CD4-positive, alpha-beta memory T cell (primary cell): ENCODE measurements at regions not wholly inside any gene's neighbourhood (a gene's known extent, or its start where the extent isn't known, plus 50 kb on each side); places are given as distances from the start of the nearest gene placed in this dataset.

Source experiments
- CTCF ChIA-PET: fragments of 350-600 bp; sonication (Branson Sonifier 250); formaldehyde crosslinking; loops from one replicate; lab custom pipeline; 2021; ENCODE audit warnings: inconsistent platforms; ENCODE audit not compliant: partially characterized antibody; lab: Charles Lee
- POLR2A ChIA-PET: fragments of 350-600 bp; sonication (Branson Sonifier 250); formaldehyde crosslinking; loops from one replicate; lab custom pipeline; 2021; ENCODE audit not compliant: partially characterized antibody; lab: Charles Lee
- DNase-seq, 5 donors: peaks; one replicate each; pipeline versions ENCODE4 v3.0.0 to v3.0.0-alpha.2; 2020 to 2022; ENCODE audit warnings: mixed read lengths in 1 of 5
- H3K27ac ChIP-seq: one replicate; pipeline ENCODE4 v1.7.0; 2013; ENCODE audit warnings: low read depth, low read length
- H3K27me3 ChIP-seq: 2 replicates; pipeline ENCODE4 v1.7.0; 2013; ENCODE audit warnings: mild to moderate bottlenecking, low read length, moderate library complexity; ENCODE audit not compliant: insufficient read depth
- H3K36me3 ChIP-seq: 2 replicates; pipeline ENCODE4 v1.7.0; 2013; ENCODE audit warnings: mild to moderate bottlenecking, low read length, moderate library complexity; ENCODE audit not compliant: insufficient read depth
- H3K4me1 ChIP-seq: 2 replicates; pipeline ENCODE4 v1.7.0; 2013; ENCODE audit warnings: mild to moderate bottlenecking, low read length, moderate library complexity; ENCODE audit not compliant: insufficient read depth
- H3K4me3 ChIP-seq, 2 donors: one replicate each; pipeline ENCODE4 v1.7.0; 2013; ENCODE audit warnings: low read length in 2 of 2, mild to moderate bottlenecking in 1 of 2
- H3K9me3 ChIP-seq, 2 donors: one replicate each; pipeline ENCODE4 v1.7.0; 2013; ENCODE audit warnings: low read length in 2 of 2, control low read depth in 1 of 2; ENCODE audit not compliant: control insufficient read depth in 1 of 2
- H3K27ac Mint-ChIP-seq, 7 donors: one replicate each; pipeline ENCODE4 v1.8.0; 2020 to 2021; ENCODE audit warnings: mixed read lengths in 7 of 7, mild to moderate bottlenecking in 6 of 7, inconsistent platforms in 3 of 7, moderate library complexity in 3 of 7
- H3K27me3 Mint-ChIP-seq, 2 donors: one replicate each; pipeline ENCODE4 v1.8.0; 2020 to 2021; ENCODE audit warnings: mixed read lengths in 2 of 2
- H3K36me3 Mint-ChIP-seq, 2 donors: one replicate each; pipeline ENCODE4 v1.8.0; 2020 to 2021; ENCODE audit warnings: mixed read lengths in 2 of 2, inconsistent platforms in 1 of 2, mild to moderate bottlenecking in 1 of 2
- H3K4me1 Mint-ChIP-seq, 4 donors: one replicate each; pipeline ENCODE4 v1.8.0; 2020 to 2021; ENCODE audit warnings: mixed read lengths in 4 of 4, mild to moderate bottlenecking in 1 of 4
- H3K4me3 Mint-ChIP-seq, 8 donors: one replicate each; pipeline ENCODE4 v1.8.0; 2020 to 2021; ENCODE audit warnings: mixed read lengths in 8 of 8, mild to moderate bottlenecking in 7 of 8, moderate library complexity in 6 of 8, inconsistent platforms in 3 of 8
- H3K9me3 Mint-ChIP-seq, 8 donors: one replicate each; pipeline ENCODE4 v1.8.0; 2020 to 2021; ENCODE audit warnings: mixed read lengths in 8 of 8, mild to moderate bottlenecking in 5 of 8, inconsistent platforms in 3 of 8, moderate library complexity in 1 of 8
- intact Hi-C: fragments of 100-400 bp; cut with micrococcal nuclease; formaldehyde crosslinking; loops from one replicate; pipeline ENCODE4 v1.15.1; 2023

GRCh38 chr1:90457985-90458384 is 259.1 kb downstream of the BARHL2 start:
- Mint-ChIP-seq H3K36me3 (no peaks in the 10 kb centered on the region), H3K4me1 (no peaks in the 10 kb centered on the region), H3K4me3 (no peak overlapping the region), H3K27ac (no peak overlapping the region), H3K9me3 (peaks cover 0 to 3% (median 0%) of the 10 kb centered on the region in 8 donors), H3K27me3 (no peaks in the 10 kb centered on the region)
- CTCF ChIA-PET, result no interaction called here
- no peaks in the 10 kb centered on the region for H3K4me1 ChIP-seq
- no peak overlapping the region for H3K27ac ChIP-seq
- no peak overlapping the region for H3K4me3 ChIP-seq
- no peaks in the 10 kb centered on the region for H3K36me3 ChIP-seq
- no peaks in the 10 kb centered on the region for H3K9me3 ChIP-seq
- no peak for DNase-seq
- POLR2A ChIA-PET, result no interaction called here
- H3K27me3 ChIP-seq, result no peaks in the 10 kb centered on the region
- intact Hi-C loops, result no loop called here

DNA sequence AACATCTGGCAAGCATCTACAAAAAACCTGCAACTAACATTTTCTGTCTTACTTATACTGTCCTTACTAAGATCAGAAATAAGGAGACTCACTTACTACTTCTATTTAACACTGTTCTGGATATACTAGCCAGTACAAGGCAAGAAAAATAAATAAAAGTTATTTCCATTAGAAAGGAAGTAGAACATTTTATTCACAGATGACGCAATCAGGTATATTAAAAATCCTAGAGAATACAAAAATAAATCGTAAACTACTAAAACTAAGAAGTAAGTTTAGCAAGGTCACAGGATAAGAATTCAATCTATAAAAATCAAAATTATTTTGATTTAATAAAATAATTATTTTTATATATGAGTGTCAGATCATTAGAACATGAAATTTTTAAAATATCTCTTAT is 264.6 kb downstream of the BARHL2 start:
- no peaks in the 10 kb centered on the region for H3K36me3 ChIP-seq
- Mint-ChIP-seq H3K9me3 (peaks cover 0 to 2% (median 0%) of the 10 kb centered on the region in 8 donors), H3K36me3 (no peaks in the 10 kb centered on the region), H3K4me3 (no peak overlapping the region), H3K4me1 (no peaks in the 10 kb centered on the region), H3K27me3 (peaks cover 0 to 2% of the 10 kb centered on the region in 2 donors), H3K27ac (no peak overlapping the region)
- ChIA-PET CTCF (no interaction called here), POLR2A (no interaction called here)
- no peak for DNase-seq
- H3K4me1 ChIP-seq, result no peaks in the 10 kb centered on the region
- no peaks in the 10 kb centered on the region for H3K27me3 ChIP-seq
- no peak overlapping the region for H3K4me3 ChIP-seq
- no peak overlapping the region for H3K27ac ChIP-seq
- no peaks in the 10 kb centered on the region for H3K9me3 ChIP-seq
- intact Hi-C loops, result no loop called here

DNA sequence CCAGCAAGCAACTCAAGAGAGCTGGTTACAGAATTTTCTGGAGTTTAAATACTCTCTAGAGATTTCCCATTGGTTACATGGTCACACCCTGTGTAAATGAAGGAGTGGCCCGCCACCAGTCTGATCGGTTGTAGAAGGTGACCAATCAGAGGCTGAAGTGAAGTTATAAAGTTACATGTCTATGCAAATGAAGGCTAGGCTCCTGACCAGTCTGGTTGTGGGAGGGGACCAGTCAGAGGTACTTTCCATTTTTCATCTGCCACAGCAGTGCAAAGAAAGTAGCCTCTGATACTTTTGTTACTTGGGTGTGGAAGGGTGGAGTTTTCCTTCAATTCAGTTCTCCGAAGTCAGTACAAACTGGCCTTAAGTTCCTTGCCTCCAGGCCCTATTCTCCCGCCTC is 273.7 kb downstream of the BARHL2 start:
- Histone ChIP-seq H3K9me3 (no peaks in the 10 kb centered on the region), H3K4me1 (no peaks in the 10 kb centered on the region), H3K27ac (no peak overlapping the region), H3K36me3 (no peaks in the 10 kb centered on the region), H3K4me3 (no peak overlapping the region), H3K27me3 (no peaks in the 10 kb centered on the region)
- Mint-ChIP-seq H3K9me3 (peaks cover 0 to 2% (median 0%) of the 10 kb centered on the region in 8 donors), H3K4me1 (no peaks in the 10 kb centered on the region), H3K36me3 (no peaks in the 10 kb centered on the region), H3K27me3 (peaks cover 0 to 4% of the 10 kb centered on the region in 2 donors), H3K27ac (no peak overlapping the region), H3K4me3 (no peak overlapping the region)
- ChIA-PET POLR2A (no interaction called here), CTCF (no interaction called here)
- intact Hi-C loops, result no loop called here
- DNase-seq, result no peak

DNA sequence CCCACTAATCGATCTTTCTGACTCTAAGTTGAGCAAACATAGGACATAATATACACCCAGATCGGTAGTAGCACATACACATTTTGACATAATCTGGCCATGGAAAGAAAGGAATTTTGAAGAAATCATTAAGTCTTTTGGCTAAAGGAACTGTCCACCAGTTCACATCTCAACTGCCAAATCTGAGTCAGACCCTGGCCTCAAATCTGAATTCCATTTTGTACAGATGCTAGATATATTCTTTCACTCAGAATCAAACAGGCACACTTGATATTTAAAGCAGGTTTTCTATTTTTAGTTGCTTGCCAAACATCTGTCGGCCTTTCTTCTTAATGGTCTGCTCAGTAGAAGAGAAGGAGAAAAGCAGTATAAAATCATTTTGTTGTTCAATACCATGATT is 281.8 kb downstream of the BARHL2 start:
- ChIA-PET POLR2A (no interaction called here), CTCF (no interaction called here)
- intact Hi-C loops, result no loop called here
- Histone ChIP-seq H3K9me3 (no peaks in the 10 kb centered on the region), H3K36me3 (no peaks in the 10 kb centered on the region), H3K4me3 (no peak overlapping the region), H3K4me1 (no peaks in the 10 kb centered on the region), H3K27me3 (no peaks in the 10 kb centered on the region), H3K27ac (no peak overlapping the region)
- H3K4me3 Mint-ChIP-seq, result no peak overlapping the region
- peaks cover 0 to 3% (median 0%) of the 10 kb centered on the region in 8 donors for H3K9me3 Mint-ChIP-seq
- no peak overlapping the region for H3K27ac Mint-ChIP-seq
- H3K27me3 Mint-ChIP-seq, result no peaks in the 10 kb centered on the region
- no peaks in the 10 kb centered on the region for H3K4me1 Mint-ChIP-seq
- DNase-seq, result no peak
- no peaks in the 10 kb centered on the region for H3K36me3 Mint-ChIP-seq

DNA sequence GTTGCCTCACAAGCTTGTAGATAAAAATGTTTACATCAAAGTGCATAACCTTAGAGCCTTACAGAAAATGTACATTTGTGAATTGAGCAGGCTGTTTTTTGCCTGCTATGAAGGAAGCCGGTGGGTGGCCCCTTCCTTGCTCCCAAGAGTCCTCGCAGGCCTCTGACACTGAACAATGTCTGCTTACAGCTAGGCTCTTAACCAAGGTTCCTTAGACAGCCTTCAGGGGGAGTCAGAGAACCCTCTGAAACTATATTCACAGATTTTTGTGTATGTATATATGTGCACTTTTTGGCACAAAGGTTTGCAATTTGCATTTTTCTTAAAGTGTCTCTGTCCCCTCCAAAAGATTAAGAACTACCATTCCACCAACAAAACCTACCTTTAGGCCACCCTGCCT is 282.6 kb downstream of the BARHL2 start:
- Mint-ChIP-seq H3K27me3 (no peaks in the 10 kb centered on the region), H3K36me3 (no peaks in the 10 kb centered on the region), H3K9me3 (peaks cover 0 to 3% (median 0%) of the 10 kb centered on the region in 8 donors), H3K4me3 (no peak overlapping the region), H3K4me1 (no peaks in the 10 kb centered on the region), H3K27ac (no peak overlapping the region)
- ChIA-PET CTCF (no interaction called here), POLR2A (no interaction called here)
- intact Hi-C loops, result no loop called here
- Histone ChIP-seq H3K36me3 (no peaks in the 10 kb centered on the region), H3K4me3 (no peak overlapping the region), H3K9me3 (no peaks in the 10 kb centered on the region), H3K27me3 (no peaks in the 10 kb centered on the region), H3K4me1 (no peaks in the 10 kb centered on the region), H3K27ac (no peak overlapping the region)
- no peak for DNase-seq

DNA sequence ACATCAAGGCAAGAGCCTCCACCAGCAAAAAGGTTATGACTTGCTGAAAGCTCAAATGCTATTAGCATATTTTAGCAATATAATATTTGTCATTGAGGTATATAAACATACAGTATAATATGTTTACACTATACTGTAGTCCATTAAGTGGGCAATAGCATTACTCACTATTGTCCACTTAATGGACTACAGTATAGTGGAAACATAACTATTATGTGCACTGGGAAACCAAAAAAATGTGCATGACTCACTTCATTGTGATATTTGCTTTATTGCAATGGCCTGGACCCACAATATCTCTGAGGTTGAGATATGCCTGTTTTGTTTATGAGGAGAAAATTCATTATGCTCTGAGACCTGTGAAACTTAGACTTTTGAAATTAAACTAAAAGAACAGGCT is 300.0 kb downstream of the BARHL2 start:
- peaks cover 0 to 13% (median 2%) of the 10 kb centered on the region in 8 donors for H3K9me3 Mint-ChIP-seq
- H3K4me3 Mint-ChIP-seq, result no peak overlapping the region

DNA sequence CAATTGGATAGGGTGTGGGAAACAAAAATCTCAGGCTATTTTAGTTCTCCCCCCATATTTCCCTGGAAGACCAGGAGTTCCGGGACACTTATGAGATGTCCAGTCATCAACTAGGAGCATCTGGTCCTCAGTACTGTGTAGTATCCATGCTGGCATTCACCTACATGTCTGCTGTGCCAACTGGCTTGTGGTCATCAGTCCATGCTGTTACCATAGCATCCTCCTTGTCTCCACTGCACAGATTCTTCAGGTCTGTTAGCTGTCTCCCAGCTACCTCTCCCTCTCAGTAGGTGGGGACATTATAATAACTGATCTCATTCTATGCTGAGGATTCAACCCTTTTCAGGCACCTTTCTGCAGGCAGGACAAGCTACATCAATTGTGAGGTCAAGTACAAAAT is 302.9 kb downstream of the BARHL2 start:
- no peaks in the 10 kb centered on the region for H3K36me3 Mint-ChIP-seq
- H3K27ac Mint-ChIP-seq, result no peak overlapping the region
- DNase-seq, result no peak
- H3K4me1 Mint-ChIP-seq, result no peaks in the 10 kb centered on the region
- no peaks in the 10 kb centered on the region for H3K9me3 ChIP-seq
- no peak overlapping the region for H3K4me3 Mint-ChIP-seq
- H3K9me3 Mint-ChIP-seq, result peaks cover 0 to 13% (median under 1%) of the 10 kb centered on the region in 8 donors
- intact Hi-C loops, result no loop called here
- CTCF ChIA-PET, result no interaction called here
- H3K4me3 ChIP-seq, result no peak overlapping the region
- H3K27me3 ChIP-seq, result no peaks in the 10 kb centered on the region
- no peaks in the 10 kb centered on the region for H3K36me3 ChIP-seq
- POLR2A ChIA-PET, result no interaction called here
- peaks cover 1% of the 10 kb centered on the region in 2 donors for H3K27me3 Mint-ChIP-seq
- no peaks in the 10 kb centered on the region for H3K4me1 ChIP-seq
- no peak overlapping the region for H3K27ac ChIP-seq

More for the DNA sequence above, 300.0 kb downstream of the BARHL2 start:
- no peak for DNase-seq
- no peaks in the 10 kb centered on the region for H3K9me3 ChIP-seq
- no peaks in the 10 kb centered on the region for H3K4me1 ChIP-seq
- H3K27me3 Mint-ChIP-seq, result peaks cover 0 to 3% of the 10 kb centered on the region in 2 donors
- no peak overlapping the region for H3K4me3 ChIP-seq
- H3K4me1 Mint-ChIP-seq, result no peaks in the 10 kb centered on the region
- POLR2A ChIA-PET, result no interaction called here
- H3K36me3 Mint-ChIP-seq, result no peaks in the 10 kb centered on the region
- intact Hi-C loops, result no loop called here
- no peak overlapping the region for H3K27ac ChIP-seq
- H3K36me3 ChIP-seq, result no peaks in the 10 kb centered on the region
- CTCF ChIA-PET, result no interaction called here
- no peak overlapping the region for H3K27ac Mint-ChIP-seq
- H3K27me3 ChIP-seq, result no peaks in the 10 kb centered on the region

- Mint-ChIP-seq H3K36me3 (no peaks in the 10 kb centered on the region), H3K4me3 (no peak overlapping the region), H3K27ac (no peak overlapping the region), H3K9me3 (peaks cover 0 to 13% (median under 1%) of the 10 kb centered on the region in 8 donors), H3K27me3 (peaks cover 1% of the 10 kb centered on the region in 2 donors), H3K4me1 (no peaks in the 10 kb centered on the region)
- Histone ChIP-seq H3K4me1 (no peaks in the 10 kb centered on the region), H3K36me3 (no peaks in the 10 kb centered on the region), H3K27ac (no peak overlapping the region), H3K27me3 (no peaks in the 10 kb centered on the region), H3K4me3 (no peak overlapping the region), H3K9me3 (no peaks in the 10 kb centered on the region)
- ChIA-PET POLR2A (no interaction called here), CTCF (no interaction called here)
- intact Hi-C loops, result no loop called here
- no peak for DNase-seq
Measured at GRCh38 chr1:90413519-90413918, 303.6 kb downstream of the BARHL2 start.
